Loucy (cell line): ENCODE measurements at regions not wholly inside any gene's neighbourhood (a gene's known extent, or its start where the extent isn't known, plus 50 kb on each side); places are given as distances from the start of the nearest gene placed in this dataset.

Source experiments
- EZH2phosphoT487 ChIP-seq: fragments of 200-600 bp; IDR thresholded peaks from 2 replicates; pipeline ENCODE4 v1.6.1; 2018; ENCODE audit warnings: antibody characterized with exemption, mild to moderate bottlenecking, moderate library complexity, borderline replicate concordance
- TF ChIP-seq, protein P1 (sequence below): fragments of 200-600 bp; sonication (generic); conservative IDR thresholded peaks from 2 replicates; pipeline ENCODE4 v1.5.1; 2014; ENCODE audit warnings: mild to moderate bottlenecking, antibody characterized with exemption, low read length

- TF ChIP-seq, protein P1, sequence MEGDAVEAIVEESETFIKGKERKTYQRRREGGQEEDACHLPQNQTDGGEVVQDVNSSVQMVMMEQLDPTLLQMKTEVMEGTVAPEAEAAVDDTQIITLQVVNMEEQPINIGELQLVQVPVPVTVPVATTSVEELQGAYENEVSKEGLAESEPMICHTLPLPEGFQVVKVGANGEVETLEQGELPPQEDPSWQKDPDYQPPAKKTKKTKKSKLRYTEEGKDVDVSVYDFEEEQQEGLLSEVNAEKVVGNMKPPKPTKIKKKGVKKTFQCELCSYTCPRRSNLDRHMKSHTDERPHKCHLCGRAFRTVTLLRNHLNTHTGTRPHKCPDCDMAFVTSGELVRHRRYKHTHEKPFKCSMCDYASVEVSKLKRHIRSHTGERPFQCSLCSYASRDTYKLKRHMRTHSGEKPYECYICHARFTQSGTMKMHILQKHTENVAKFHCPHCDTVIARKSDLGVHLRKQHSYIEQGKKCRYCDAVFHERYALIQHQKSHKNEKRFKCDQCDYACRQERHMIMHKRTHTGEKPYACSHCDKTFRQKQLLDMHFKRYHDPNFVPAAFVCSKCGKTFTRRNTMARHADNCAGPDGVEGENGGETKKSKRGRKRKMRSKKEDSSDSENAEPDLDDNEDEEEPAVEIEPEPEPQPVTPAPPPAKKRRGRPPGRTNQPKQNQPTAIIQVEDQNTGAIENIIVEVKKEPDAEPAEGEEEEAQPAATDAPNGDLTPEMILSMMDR, result no peak
- no peak for TF ChIP-seq EZH2phosphoT487
These were observed 198.2 kb upstream of the CDH4 start for GRCh38 chr20:61053889-61054288.
